Colonic mucosa (tissue), 4 donors: ENCODE measurements at regions not wholly inside any gene's neighbourhood (a gene's known extent, or its start where the extent isn't known, plus 50 kb on each side); places are given as distances from the start of the nearest gene placed in this dataset.

Experiments
- DNase-seq: peaks from one replicate; pipeline ENCODE4 v3.0.0-alpha.2; 2020
- H3K27ac ChIP-seq: fragments of 200-600 bp; one replicate; pipeline ENCODE4 v1.8.0; 2021
- H3K27me3 ChIP-seq: fragments of 200-600 bp; one replicate; pipeline ENCODE4 v1.8.0; 2021
- H3K36me3 ChIP-seq: fragments of 200-600 bp; one replicate; pipeline ENCODE4 v1.8.0; 2021
- H3K4me1 ChIP-seq: fragments of 200-600 bp; one replicate; pipeline ENCODE4 v1.8.0; 2021; ENCODE audit warnings: mild to moderate bottlenecking
- H3K4me3 ChIP-seq: fragments of 200-600 bp; one replicate; pipeline ENCODE4 v1.8.0; 2021
- H3K9ac ChIP-seq, 2 donors: one replicate each; pipeline ENCODE4 v1.7.0; 2013; ENCODE audit warnings: control low read depth in 2 of 2, low read depth in 2 of 2, low read length in 2 of 2
- H3K9me3 ChIP-seq: fragments of 200-600 bp; one replicate; pipeline ENCODE4 v1.8.0; 2021
- intact Hi-C: fragments of 100-400 bp; cut with DNase I; formaldehyde crosslinking; loops from one replicate; pipeline ENCODE4 v1.14.1; 2022
- TF ChIP-seq, protein P1 (sequence below): fragments of 200-600 bp; IDR thresholded peaks from one replicate; pipeline ENCODE4 v1.8.0; 2022; ENCODE audit warnings: antibody characterized with exemption, mild to moderate bottlenecking
- donor health status: healthy.
- donor health status: DM: no; HTN: no; CAD: no.
- donor health status: DM: no; HTN: no; CAD: no.

DNA sequence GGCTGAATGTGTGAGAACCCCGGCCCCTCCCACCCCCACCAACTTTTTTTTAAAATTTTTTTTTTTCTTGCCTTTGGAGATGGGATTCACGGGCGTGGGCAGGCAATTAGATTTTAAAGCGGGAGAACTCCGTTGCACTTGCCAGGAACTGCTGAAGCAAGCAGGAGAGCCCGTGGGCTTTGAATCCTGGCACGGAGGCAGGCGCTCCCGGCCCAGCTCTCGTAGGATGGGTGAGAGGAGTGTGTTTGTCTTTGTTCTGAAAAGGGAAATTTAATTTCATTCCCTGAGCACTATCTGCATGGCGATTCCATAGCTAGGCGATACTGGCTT, 54.3 kb upstream of the BOD1 start:
- Histone ChIP-seq H3K27me3 (no peaks in the 10 kb centered on the region), H3K4me1 (no peaks in the 10 kb centered on the region), H3K9ac (no peak overlapping the region), H3K9me3 (no peaks in the 10 kb centered on the region), H3K36me3 (no peaks in the 10 kb centered on the region), H3K4me3 (no peak overlapping the region), H3K27ac (no peak overlapping the region)
- intact Hi-C loops = no loop called here
- TF ChIP-seq, protein P1, sequence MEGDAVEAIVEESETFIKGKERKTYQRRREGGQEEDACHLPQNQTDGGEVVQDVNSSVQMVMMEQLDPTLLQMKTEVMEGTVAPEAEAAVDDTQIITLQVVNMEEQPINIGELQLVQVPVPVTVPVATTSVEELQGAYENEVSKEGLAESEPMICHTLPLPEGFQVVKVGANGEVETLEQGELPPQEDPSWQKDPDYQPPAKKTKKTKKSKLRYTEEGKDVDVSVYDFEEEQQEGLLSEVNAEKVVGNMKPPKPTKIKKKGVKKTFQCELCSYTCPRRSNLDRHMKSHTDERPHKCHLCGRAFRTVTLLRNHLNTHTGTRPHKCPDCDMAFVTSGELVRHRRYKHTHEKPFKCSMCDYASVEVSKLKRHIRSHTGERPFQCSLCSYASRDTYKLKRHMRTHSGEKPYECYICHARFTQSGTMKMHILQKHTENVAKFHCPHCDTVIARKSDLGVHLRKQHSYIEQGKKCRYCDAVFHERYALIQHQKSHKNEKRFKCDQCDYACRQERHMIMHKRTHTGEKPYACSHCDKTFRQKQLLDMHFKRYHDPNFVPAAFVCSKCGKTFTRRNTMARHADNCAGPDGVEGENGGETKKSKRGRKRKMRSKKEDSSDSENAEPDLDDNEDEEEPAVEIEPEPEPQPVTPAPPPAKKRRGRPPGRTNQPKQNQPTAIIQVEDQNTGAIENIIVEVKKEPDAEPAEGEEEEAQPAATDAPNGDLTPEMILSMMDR = no peak
- DNase-seq = no peak

GRCh38 chr5:173671121-173671949, 54.9 kb upstream of the BOD1 start:
- TF ChIP-seq, protein P1 = no peak
- no peaks in the 10 kb centered on the region for H3K9me3 ChIP-seq
- no peaks in the 10 kb centered on the region for H3K36me3 ChIP-seq
- no peak overlapping the region for H3K9ac ChIP-seq
- H3K27me3 ChIP-seq = no peaks in the 10 kb centered on the region
- intact Hi-C loops = no loop called here
- no peaks in the 10 kb centered on the region for H3K4me1 ChIP-seq
- no peak overlapping the region for H3K4me3 ChIP-seq
- no peak for DNase-seq
- no peak overlapping the region for H3K27ac ChIP-seq

DNA sequence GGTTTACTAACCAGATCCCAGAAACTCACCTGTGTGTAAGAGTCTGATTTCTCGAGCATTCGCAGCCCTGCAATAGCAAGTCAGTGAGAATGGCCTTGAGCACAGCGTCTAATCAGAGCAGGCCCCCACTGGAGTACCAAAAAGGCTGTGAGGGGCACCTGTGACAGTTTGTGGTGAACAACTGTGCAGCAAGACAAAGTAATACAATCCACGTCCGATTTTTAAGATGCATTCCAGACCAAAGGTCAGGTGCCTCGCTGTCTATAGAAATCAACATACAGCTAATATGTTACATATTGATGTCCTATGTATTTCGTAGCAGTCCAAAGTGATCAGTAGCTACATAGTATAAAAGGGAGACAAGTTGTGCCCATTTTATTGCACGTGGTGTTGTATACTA, 55.7 kb upstream of the BOD1 start:
- Histone ChIP-seq H3K36me3 (no peaks in the 10 kb centered on the region), H3K27me3 (no peaks in the 10 kb centered on the region), H3K4me1 (no peaks in the 10 kb centered on the region), H3K4me3 (no peak overlapping the region), H3K9me3 (no peaks in the 10 kb centered on the region), H3K9ac (no peak overlapping the region), H3K27ac (no peak overlapping the region)
- TF ChIP-seq, protein P1 = no peak
- no peak for DNase-seq
- intact Hi-C loops = no loop called here

- Histone ChIP-seq H3K4me1 (no peaks in the 10 kb centered on the region), H3K36me3 (no peaks in the 10 kb centered on the region), H3K9ac (no peak overlapping the region), H3K27ac (no peak overlapping the region), H3K27me3 (no peaks in the 10 kb centered on the region), H3K4me3 (no peak overlapping the region), H3K9me3 (no peaks in the 10 kb centered on the region)
- no peak for DNase-seq
- intact Hi-C loops = no loop called here
- TF ChIP-seq, protein P1 = no peak
Measured at GRCh38 chr5:173672891-173673290, 56.4 kb upstream of the BOD1 start.

DNA sequence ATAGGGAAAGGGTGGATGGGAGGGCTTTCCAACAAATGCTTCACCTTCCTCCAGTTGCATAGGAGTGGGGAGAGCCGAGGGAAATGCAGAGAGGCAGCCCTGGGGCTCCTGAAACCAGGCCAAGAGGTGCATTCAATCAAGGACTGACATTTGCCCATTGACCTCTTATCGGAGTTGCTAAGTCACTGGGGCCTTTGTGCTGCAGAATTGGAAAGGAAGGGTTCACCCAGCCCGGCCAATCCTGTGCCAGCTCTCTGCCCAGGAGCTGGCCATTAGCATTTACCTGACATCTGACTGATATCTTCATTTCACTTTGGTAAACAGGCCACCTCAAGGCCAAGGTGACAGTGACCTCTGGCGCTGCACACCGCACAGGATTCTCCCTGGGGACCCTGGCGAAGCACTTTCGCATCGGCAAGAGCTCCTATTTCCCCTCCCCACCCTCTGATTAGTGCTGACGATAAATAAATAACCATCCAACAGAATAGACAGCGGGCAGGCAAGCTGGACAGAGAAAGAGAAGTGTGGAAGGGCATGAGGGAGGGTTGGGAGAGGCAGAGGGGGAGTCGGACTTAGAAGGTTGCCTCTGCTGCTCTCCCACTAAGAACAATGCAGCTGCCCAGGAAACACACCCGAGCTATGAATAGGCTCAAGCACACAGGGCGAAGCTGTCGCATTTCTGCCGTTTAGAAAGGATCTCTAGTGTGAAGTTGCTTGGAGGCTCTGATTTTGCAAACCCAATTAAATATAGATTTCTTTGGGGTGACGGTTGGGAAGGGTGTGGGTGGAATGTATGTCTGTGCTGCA, 57.0 kb upstream of the BOD1 start:
- H3K9ac ChIP-seq = no peak overlapping the region
- intact Hi-C loops = no loop called here
- no peaks in the 10 kb centered on the region for H3K4me1 ChIP-seq
- TF ChIP-seq, protein P1 = no peak
- H3K27me3 ChIP-seq = no peaks in the 10 kb centered on the region
- H3K27ac ChIP-seq = no peak overlapping the region
- no peak for DNase-seq
- no peak overlapping the region for H3K4me3 ChIP-seq
- no peaks in the 10 kb centered on the region for H3K36me3 ChIP-seq
- no peaks in the 10 kb centered on the region for H3K9me3 ChIP-seq
